ENCODE measurements at regions not wholly inside any gene's neighbourhood (a gene's known extent, or its start where the extent isn't known, plus 50 kb on each side); places are given as distances from the start of the nearest gene placed in this dataset.

- no peak overlapping the region for H3K27ac ChIP-seq
- DNase-seq (ENCODE audit: low spot score) = no peak
- TF ChIP-seq CTCF (IDR thresholded peaks at IDR 0.05; ENCODE audit: poor library complexity) = no peak
- TF ChIP-seq EZH2phosphoT487 (IDR thresholded peaks at IDR 0.05; ENCODE audit: low read depth, severe bottlenecking, unreplicated experiment) = no peak
- no peaks in the 10 kb centered on the region for H3K36me3 ChIP-seq (replicated peaks; ENCODE audit: insufficient read depth, low read depth)
- H3K4me1 ChIP-seq (ENCODE audit: insufficient read depth) = peaks cover 21% of the 10 kb centered on the region
- H3K9me3 ChIP-seq (ENCODE audit: low read depth) = no peaks in the 10 kb centered on the region
- no peaks in the 10 kb centered on the region for H3K27me3 ChIP-seq
- H3K4me2 ChIP-seq = no peak overlapping the region
- H2AFZ ChIP-seq = no peak overlapping the region
- H3K79me2 ChIP-seq = no peaks in the 10 kb centered on the region
- H3K4me3 ChIP-seq = no peak overlapping the region
- no peaks in the 10 kb centered on the region for H4K20me1 ChIP-seq (ENCODE audit: insufficient read depth, poor library complexity, severe bottlenecking)
- no peaks in the 10 kb centered on the region for H3K9me2 ChIP-seq (replicated peaks; ENCODE audit: insufficient read depth)
- 98% methylated on average over 43 of the region's 67 CpGs for WGBS (ENCODE audit: low lambda C conversion rate, missing lambda C conversion rate)
These were observed 267.0 kb downstream of the DLL1 start for GRCh38 chr6:170023620-170024521.

DNA sequence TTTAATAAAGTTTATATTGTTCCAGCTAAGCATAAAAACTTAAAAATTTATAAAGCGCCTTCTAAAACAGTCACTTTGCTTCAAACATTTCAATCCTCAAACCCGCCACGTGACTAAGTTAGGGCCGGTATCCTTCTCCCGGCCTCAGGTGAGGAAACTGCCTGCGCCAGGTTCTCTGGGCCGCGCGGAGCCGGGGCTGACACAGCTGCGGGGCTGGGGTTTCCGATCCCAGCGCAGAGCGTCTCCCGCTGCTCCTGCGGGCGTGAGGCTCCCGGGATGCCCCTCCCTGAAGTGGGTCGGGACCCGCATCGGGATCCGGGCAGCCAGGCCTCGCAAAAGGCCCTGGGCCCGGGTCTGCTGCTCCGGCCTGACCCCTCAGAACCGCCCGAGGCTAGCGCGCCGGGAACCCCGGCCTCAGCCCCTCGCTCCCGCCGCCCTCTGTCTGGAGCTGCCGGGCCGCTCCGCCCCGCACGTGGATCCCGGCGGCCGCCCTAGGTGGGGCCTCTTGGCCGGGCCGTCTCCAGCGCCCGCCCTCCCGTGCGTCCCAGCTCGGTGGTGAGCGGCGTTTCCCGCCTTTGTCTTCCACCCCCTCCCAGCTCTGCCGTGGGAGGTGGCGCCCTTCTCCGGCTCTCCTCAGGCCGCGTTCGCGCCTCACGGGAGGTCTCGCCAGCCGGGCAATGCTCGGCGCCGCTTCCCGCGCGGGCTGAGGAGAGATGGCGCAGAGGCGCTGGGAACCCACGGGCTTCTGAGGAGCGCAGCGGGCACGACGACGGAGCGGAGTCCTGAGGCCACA is 267.9 kb downstream of the DLL1 start:
- peaks cover 21% of the 10 kb centered on the region for H3K4me1 ChIP-seq (ENCODE audit: insufficient read depth)
- H3K36me3 ChIP-seq (replicated peaks; ENCODE audit: insufficient read depth, low read depth) = no peaks in the 10 kb centered on the region
- 93% methylated on average over 59 of the region's 77 CpGs for WGBS (ENCODE audit: low lambda C conversion rate, missing lambda C conversion rate)
- H3K27ac ChIP-seq = no peak overlapping the region
- no peaks in the 10 kb centered on the region for H3K79me2 ChIP-seq
- TF ChIP-seq EZH2 (IDR thresholded peaks at IDR 0.05; ENCODE audit: borderline replicate concordance) (no peak), CTCF (IDR thresholded peaks at IDR 0.05; ENCODE audit: poor library complexity) (no peak), EZH2phosphoT487 (IDR thresholded peaks at IDR 0.05; ENCODE audit: low read depth, severe bottlenecking, unreplicated experiment) (no peak)
- H3K27me3 ChIP-seq = no peaks in the 10 kb centered on the region
- DNase-seq (ENCODE audit: low spot score) = no peak
- no peak overlapping the region for H3K4me3 ChIP-seq
- H2AFZ ChIP-seq = no peak overlapping the region
- no peaks in the 10 kb centered on the region for H3K9me3 ChIP-seq (ENCODE audit: low read depth)
- H3K4me2 ChIP-seq = no peak overlapping the region
- no peaks in the 10 kb centered on the region for H3K9me2 ChIP-seq (replicated peaks; ENCODE audit: insufficient read depth)
- H4K20me1 ChIP-seq (ENCODE audit: insufficient read depth, poor library complexity, severe bottlenecking) = no peaks in the 10 kb centered on the region

DNA sequence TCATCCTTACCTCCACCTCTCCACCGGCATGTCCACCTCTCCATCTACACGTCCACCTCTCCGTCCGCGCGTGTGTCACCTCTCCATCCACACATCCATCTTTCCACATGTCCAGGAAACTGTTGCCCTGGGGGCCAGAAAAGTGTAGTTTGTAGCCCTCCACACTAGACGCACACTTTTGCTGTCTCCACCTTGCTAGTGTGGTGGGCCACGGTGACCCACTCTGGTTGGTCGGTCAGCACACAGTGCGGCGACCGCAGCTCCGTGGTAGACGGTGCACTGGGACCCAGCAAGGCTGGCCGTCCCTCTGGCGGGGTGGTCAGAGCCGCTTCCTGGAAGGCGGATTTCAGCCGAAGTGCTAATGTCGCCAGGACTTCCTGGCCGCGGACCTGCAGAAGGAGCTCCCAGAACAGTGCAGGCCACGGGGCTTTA is 268.6 kb downstream of the DLL1 start:
- Histone ChIP-seq H3K9me3 (ENCODE audit: low read depth) (no peaks in the 10 kb centered on the region), H3K4me1 (ENCODE audit: insufficient read depth) (peaks cover 21% of the 10 kb centered on the region), H3K4me2 (no peak overlapping the region), H3K4me3 (no peak overlapping the region), H3K79me2 (no peaks in the 10 kb centered on the region), H3K36me3 (replicated peaks; ENCODE audit: insufficient read depth, low read depth) (no peaks in the 10 kb centered on the region), H4K20me1 (ENCODE audit: insufficient read depth, poor library complexity, severe bottlenecking) (no peaks in the 10 kb centered on the region), H3K9me2 (replicated peaks; ENCODE audit: insufficient read depth) (no peaks in the 10 kb centered on the region), H3K27ac (no peak overlapping the region), H3K27me3 (no peaks in the 10 kb centered on the region), H2AFZ (no peak overlapping the region)
- no peak for TF ChIP-seq EZH2 (IDR thresholded peaks at IDR 0.05; ENCODE audit: borderline replicate concordance)
- no peak for TF ChIP-seq EZH2phosphoT487 (IDR thresholded peaks at IDR 0.05; ENCODE audit: low read depth, severe bottlenecking, unreplicated experiment)
- TF ChIP-seq CTCF (IDR thresholded peaks at IDR 0.05; ENCODE audit: poor library complexity) = no peak
- no peak for DNase-seq (ENCODE audit: low spot score)
- 96% methylated on average over 23 of the region's 23 CpGs for WGBS (ENCODE audit: low lambda C conversion rate, missing lambda C conversion rate)
